A549 (cell line): ENCODE measurements at regions not wholly inside any gene's neighbourhood (a gene's known extent, or its start where the extent isn't known, plus 50 kb on each side); places are given as distances from the start of the nearest gene placed in this dataset.
"Not testable (repeated sequence)": the region's sequence is repeated elsewhere in the genome, so short reads cannot be mapped to it uniquely, and the experiment has no call there.

ENCODE experiments used
- CBX8 ChIP-seq: fragments of 200-600 bp; sonication (generic); IDR thresholded peaks from 2 replicates; pipeline ENCODE4 v1.6.1; 2016
- CEBPB ChIP-seq, 2 experiments: fragments of >200 bp in 1 of 2; sonication (Bioruptor Twin) in 1 of 2; formaldehyde crosslinking in 1 of 2; IDR thresholded peaks; 2 replicates each; pipeline ENCODE4 v1.6.1; 2012 to 2016
- EHMT2 ChIP-seq: fragments of 200-600 bp; sonication (generic); IDR thresholded peaks from 2 replicates; pipeline ENCODE4 v1.6.1; 2016; ENCODE audit warnings: antibody characterized with exemption, low read depth, mild to moderate bottlenecking, moderate library complexity
- EP300 ChIP-seq, 2 experiments: fragments of >200 bp; sonication (Bioruptor Twin); formaldehyde crosslinking; IDR thresholded peaks; 2 replicates in 1 of 2; 3 replicates in 1 of 2; pipeline ENCODE4 v1.6.1; 2016 to 2017
- HOXA7 ChIP-seq: fragments of 250-450 bp; sonication (Bioruptor Pico); IDR thresholded peaks from 2 replicates; pipeline ENCODE4 v1.5.0; 2020; ENCODE audit warnings: mild to moderate bottlenecking, moderate library complexity
- JUN ChIP-seq, 2 experiments: fragments of >200 bp; sonication (Bioruptor Twin); formaldehyde crosslinking; IDR thresholded peaks; 2 replicates in 1 of 2; 3 replicates in 1 of 2; pipeline ENCODE4 v1.6.1; 2016 to 2017
- POLR2A ChIP-seq: IDR thresholded peaks from 2 replicates; pipeline ENCODE4 v1.6.1; 2012; ENCODE audit warnings: mild to moderate bottlenecking, low read length
- RAD21 ChIP-seq, 2 experiments: fragments of >200 bp in 1 of 2; sonication (Bioruptor Twin) in 1 of 2; formaldehyde crosslinking in 1 of 2; IDR thresholded peaks in 1 of 2; conservative IDR thresholded peaks in 1 of 2; 2 replicates in 1 of 2; 3 replicates in 1 of 2; pipeline ENCODE4 v1.6.1; 2012 to 2018; ENCODE audit warnings: inconsistent platforms in 1 of 2
- RFX5 ChIP-seq: fragments of 450-650 bp; IDR thresholded peaks from 2 replicates; pipeline ENCODE4 v1.7.1; 2014; ENCODE audit warnings: antibody characterized with exemption, mild to moderate bottlenecking, moderate library complexity
- RNF2 ChIP-seq: fragments of 200-600 bp; sonication (generic); IDR thresholded peaks from 2 replicates; pipeline ENCODE4 v1.6.1; 2016; ENCODE audit warnings: low read depth, mild to moderate bottlenecking, antibody characterized with exemption, moderate library complexity, borderline replicate concordance
- TF ChIP-seq, protein P1 (sequence below): fragments of 450-650 bp; IDR thresholded peaks from 2 replicates; pipeline ENCODE4 v1.6.1; 2014; ENCODE audit warnings: antibody characterized with exemption
- TF ChIP-seq, protein P2 (sequence below): fragments of >200 bp; sonication (Bioruptor Twin); formaldehyde crosslinking; IDR thresholded peaks from 3 replicates; pipeline ENCODE4 v1.5.1; 2016
- TF ChIP-seq, protein P3 (sequence below): IDR thresholded peaks from 2 replicates; pipeline ENCODE4 v1.6.1; 2012

DNA sequence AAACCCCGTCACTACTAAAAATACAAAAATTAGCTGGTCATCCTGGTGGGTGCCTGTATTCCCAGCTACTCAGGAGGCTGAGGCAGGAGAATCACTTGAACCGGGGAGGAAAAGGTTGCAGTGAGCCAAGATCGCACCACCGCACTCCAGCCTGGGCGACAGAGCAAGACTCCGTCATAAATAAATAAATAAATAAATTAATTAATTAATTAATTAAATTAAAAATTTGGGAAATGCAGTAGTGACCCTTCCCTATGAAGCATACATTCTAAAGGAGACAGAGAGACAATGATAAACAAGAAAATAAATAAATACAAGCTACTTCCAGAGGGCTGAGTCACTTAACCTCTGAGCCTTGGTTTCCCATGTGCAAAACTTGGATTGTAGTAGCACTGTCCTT lies 383.6 kb upstream of the MAF start:
- TF ChIP-seq RNF2; RFX5; CEBPB (IDR thresholded peaks at IDR 0.05); POLR2A; CBX8; RAD21 (conservative IDR thresholded peaks at IDR 0.05 in 1 of 2, IDR thresholded peaks at IDR 0.05 in 1 of 2); JUN (IDR thresholded peaks at IDR 0.05); EP300 (IDR thresholded peaks at IDR 0.05); HOXA7 (CRISPR knock-in tag); EHMT2: not testable (repeated sequence)
- TF ChIP-seq, protein P1, sequence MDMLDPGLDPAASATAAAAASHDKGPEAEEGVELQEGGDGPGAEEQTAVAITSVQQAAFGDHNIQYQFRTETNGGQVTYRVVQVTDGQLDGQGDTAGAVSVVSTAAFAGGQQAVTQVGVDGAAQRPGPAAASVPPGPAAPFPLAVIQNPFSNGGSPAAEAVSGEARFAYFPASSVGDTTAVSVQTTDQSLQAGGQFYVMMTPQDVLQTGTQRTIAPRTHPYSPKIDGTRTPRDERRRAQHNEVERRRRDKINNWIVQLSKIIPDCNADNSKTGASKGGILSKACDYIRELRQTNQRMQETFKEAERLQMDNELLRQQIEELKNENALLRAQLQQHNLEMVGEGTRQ, result not testable (repeated sequence)
- TF ChIP-seq, protein P2, sequence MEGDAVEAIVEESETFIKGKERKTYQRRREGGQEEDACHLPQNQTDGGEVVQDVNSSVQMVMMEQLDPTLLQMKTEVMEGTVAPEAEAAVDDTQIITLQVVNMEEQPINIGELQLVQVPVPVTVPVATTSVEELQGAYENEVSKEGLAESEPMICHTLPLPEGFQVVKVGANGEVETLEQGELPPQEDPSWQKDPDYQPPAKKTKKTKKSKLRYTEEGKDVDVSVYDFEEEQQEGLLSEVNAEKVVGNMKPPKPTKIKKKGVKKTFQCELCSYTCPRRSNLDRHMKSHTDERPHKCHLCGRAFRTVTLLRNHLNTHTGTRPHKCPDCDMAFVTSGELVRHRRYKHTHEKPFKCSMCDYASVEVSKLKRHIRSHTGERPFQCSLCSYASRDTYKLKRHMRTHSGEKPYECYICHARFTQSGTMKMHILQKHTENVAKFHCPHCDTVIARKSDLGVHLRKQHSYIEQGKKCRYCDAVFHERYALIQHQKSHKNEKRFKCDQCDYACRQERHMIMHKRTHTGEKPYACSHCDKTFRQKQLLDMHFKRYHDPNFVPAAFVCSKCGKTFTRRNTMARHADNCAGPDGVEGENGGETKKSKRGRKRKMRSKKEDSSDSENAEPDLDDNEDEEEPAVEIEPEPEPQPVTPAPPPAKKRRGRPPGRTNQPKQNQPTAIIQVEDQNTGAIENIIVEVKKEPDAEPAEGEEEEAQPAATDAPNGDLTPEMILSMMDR, result not testable (repeated sequence)
- TF ChIP-seq, protein P3, sequence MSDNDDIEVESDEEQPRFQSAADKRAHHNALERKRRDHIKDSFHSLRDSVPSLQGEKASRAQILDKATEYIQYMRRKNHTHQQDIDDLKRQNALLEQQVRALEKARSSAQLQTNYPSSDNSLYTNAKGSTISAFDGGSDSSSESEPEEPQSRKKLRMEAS, result not testable (repeated sequence)
